MM.1S (cell line): ENCODE measurements at regions not wholly inside any gene's neighbourhood (a gene's known extent, or its start where the extent isn't known, plus 50 kb on each side); places are given as distances from the start of the nearest gene placed in this dataset.

ENCODE experiments used
- DNase-seq: peaks from one replicate; pipeline ENCODE4 v3.0.0-alpha.2; 2015
- H2AFZ ChIP-seq: fragments of 300-600 bp; sonication (generic); 2 replicates; pipeline ENCODE4 v1.6.0; 2016; ENCODE audit warnings: antibody characterized with exemption, low read length
- H3F3A ChIP-seq: fragments of 300-600 bp; sonication (generic); 2 replicates; pipeline ENCODE4 v1.6.1; 2016; ENCODE audit warnings: mild to moderate bottlenecking, antibody characterized with exemption, low read length, moderate library complexity, mixed read lengths; ENCODE audit not compliant: insufficient read depth
- H3K27ac ChIP-seq: fragments of 300-600 bp; sonication (generic); 2 replicates; pipeline ENCODE4 v1.5.1; 2016; ENCODE audit warnings: mild to moderate bottlenecking, low read length
- H3K27me3 ChIP-seq: fragments of 300-600 bp; sonication (generic); replicated peaks from 2 replicates; pipeline ENCODE4 v1.6.0; 2016; ENCODE audit warnings: low read length; ENCODE audit not compliant: insufficient read depth
- H3K36me3 ChIP-seq: fragments of 300-600 bp; sonication (generic); replicated peaks from 2 replicates; pipeline ENCODE4 v1.6.1; 2016; ENCODE audit warnings: mild to moderate bottlenecking, low read length, mixed read lengths; ENCODE audit not compliant: insufficient read depth
- H3K4me1 ChIP-seq: fragments of 300-600 bp; sonication (generic); 2 replicates; pipeline ENCODE4 v1.6.1; 2016; ENCODE audit warnings: low read length, mixed read lengths
- H3K4me2 ChIP-seq: fragments of 300-600 bp; sonication (generic); 2 replicates; pipeline ENCODE4 v1.6.0; 2016; ENCODE audit warnings: low read depth, low read length
- H3K4me3 ChIP-seq: fragments of 300-600 bp; sonication (generic); 2 replicates; pipeline ENCODE4 v1.5.1; 2016; ENCODE audit warnings: low read length, mixed read lengths
- H3K79me2 ChIP-seq: fragments of 300-600 bp; sonication (generic); 2 replicates; pipeline ENCODE4 v1.6.1; 2016; ENCODE audit warnings: mixed run types, low read length, mixed read lengths
- H3K9ac ChIP-seq: fragments of 300-600 bp; sonication (generic); 2 replicates; pipeline ENCODE4 v1.6.1; 2016; ENCODE audit warnings: low read length, mixed read lengths
- H3K9me2 ChIP-seq: fragments of 300-600 bp; sonication (generic); replicated peaks from 2 replicates; pipeline ENCODE4 v1.6.1; 2016; ENCODE audit warnings: mild to moderate bottlenecking, low read length, mixed read lengths; ENCODE audit not compliant: insufficient read depth
- H3K9me3 ChIP-seq: fragments of 300-600 bp; sonication (generic); replicated peaks from 2 replicates; pipeline ENCODE4 v1.6.1; 2016; ENCODE audit warnings: mild to moderate bottlenecking, low read length, mixed read lengths; ENCODE audit not compliant: insufficient read depth
- H4K20me1 ChIP-seq: fragments of 300-600 bp; sonication (generic); 2 replicates; pipeline ENCODE4 v1.6.1; 2016; ENCODE audit warnings: mild to moderate bottlenecking, low read length, moderate library complexity, mixed read lengths; ENCODE audit not compliant: insufficient read depth
- CTCF ChIP-seq: fragments of 300-600 bp; sonication (generic); IDR thresholded peaks from 2 replicates; pipeline ENCODE4 v1.5.1; 2016; ENCODE audit warnings: antibody characterized with exemption, low read length, mixed read lengths
- EZH2 ChIP-seq: fragments of 300-600 bp; sonication (generic); optimal IDR thresholded peaks from 2 replicates; pipeline ENCODE3; 2017; ENCODE audit warnings: low read depth, mild to moderate bottlenecking, antibody characterized with exemption, low read length, mixed read lengths
- EZH2phosphoT487 ChIP-seq: fragments of 300-600 bp; sonication (generic); IDR thresholded peaks from 2 replicates; pipeline ENCODE4 v1.6.1; 2018; ENCODE audit warnings: antibody characterized with exemption, low read length

DNA sequence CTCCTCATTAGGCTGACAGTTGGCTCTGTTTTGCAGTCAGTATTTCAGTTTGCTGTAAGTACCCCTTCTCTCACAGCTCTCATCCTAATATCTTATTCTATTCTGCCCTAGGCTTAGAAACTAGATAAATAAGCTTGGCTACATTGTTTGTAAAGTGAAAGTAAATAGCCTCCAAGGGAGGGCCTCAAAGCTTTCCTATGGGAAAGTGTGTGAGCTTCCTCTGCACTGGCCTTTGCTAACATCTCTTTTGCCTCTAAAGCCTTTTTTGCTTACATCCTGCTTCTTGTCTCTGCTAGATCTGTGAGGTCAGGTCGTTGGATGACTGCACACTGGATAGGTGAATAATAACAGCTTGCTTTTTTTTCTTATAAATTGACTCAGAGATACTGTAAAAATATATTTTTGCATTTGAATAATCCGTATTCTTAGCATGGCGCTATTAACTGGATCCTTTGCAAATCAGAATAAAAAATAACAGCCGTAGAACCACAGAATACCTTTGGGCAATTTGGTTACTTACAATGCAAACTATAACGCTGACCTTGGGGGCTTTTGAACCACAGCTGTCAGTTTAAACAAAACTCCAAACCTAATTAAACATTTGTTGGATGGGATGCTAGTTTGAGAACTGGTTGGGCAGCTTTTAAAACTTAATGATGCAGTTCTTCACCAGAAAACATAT, 55.1 kb downstream of the TTC6 start:
- H3K9me3 ChIP-seq: no peaks in the 10 kb centered on the region
- no peak overlapping the region for H2AFZ ChIP-seq
- no peaks in the 10 kb centered on the region for H4K20me1 ChIP-seq
- no peaks in the 10 kb centered on the region for H3F3A ChIP-seq
- H3K27ac ChIP-seq: no peak overlapping the region
- H3K9ac ChIP-seq: no peak overlapping the region
- no peaks in the 10 kb centered on the region for H3K27me3 ChIP-seq
- H3K4me1 ChIP-seq: no peaks in the 10 kb centered on the region
- no peaks in the 10 kb centered on the region for H3K36me3 ChIP-seq
- no peaks in the 10 kb centered on the region for H3K79me2 ChIP-seq
- H3K9me2 ChIP-seq: no peaks in the 10 kb centered on the region
- no peak overlapping the region for H3K4me2 ChIP-seq
- H3K4me3 ChIP-seq: no peak overlapping the region
- DNase-seq: no peak
- TF ChIP-seq EZH2 (no peak), EZH2phosphoT487 (no peak), CTCF (no peak)

GRCh38 chr14:37652042-37652441, 56.6 kb downstream of the TTC6 start:
- H2AFZ ChIP-seq: no peak overlapping the region
- H3K9me3 ChIP-seq: no peaks in the 10 kb centered on the region
- H3K79me2 ChIP-seq: no peaks in the 10 kb centered on the region
- H3K27me3 ChIP-seq: no peaks in the 10 kb centered on the region
- H3F3A ChIP-seq: no peaks in the 10 kb centered on the region
- no peaks in the 10 kb centered on the region for H4K20me1 ChIP-seq
- H3K9ac ChIP-seq: no peak overlapping the region
- DNase-seq: no peak
- H3K27ac ChIP-seq: no peak overlapping the region
- H3K9me2 ChIP-seq: no peaks in the 10 kb centered on the region
- no peaks in the 10 kb centered on the region for H3K4me1 ChIP-seq
- TF ChIP-seq EZH2phosphoT487: no peak
- no peak for TF ChIP-seq CTCF
- TF ChIP-seq EZH2: no peak
- no peak overlapping the region for H3K4me2 ChIP-seq
- H3K36me3 ChIP-seq: no peaks in the 10 kb centered on the region
- H3K4me3 ChIP-seq: no peak overlapping the region

DNA sequence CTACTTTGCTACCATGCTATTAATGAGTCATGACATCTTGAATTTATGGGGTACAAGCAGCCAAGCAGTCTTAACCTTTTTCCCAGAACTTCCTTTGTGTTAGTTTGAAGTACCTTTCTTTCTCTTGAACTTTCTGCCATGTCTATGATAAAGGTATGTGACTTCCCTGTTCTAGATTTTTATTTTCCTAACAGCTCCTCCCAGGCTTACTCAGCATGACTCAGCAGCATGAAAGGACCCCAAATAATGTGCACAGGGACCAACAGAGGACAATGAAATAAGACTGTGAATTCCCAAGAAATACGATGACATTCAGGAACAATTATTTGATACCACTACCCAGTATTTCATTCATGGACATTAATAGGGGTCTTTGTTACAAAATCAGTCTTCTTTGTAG, 60.0 kb downstream of the TTC6 start:
- H3K9me2 ChIP-seq: no peaks in the 10 kb centered on the region
- no peaks in the 10 kb centered on the region for H4K20me1 ChIP-seq
- H3K36me3 ChIP-seq: no peaks in the 10 kb centered on the region
- H3K4me3 ChIP-seq: no peak overlapping the region
- TF ChIP-seq EZH2 (no peak), EZH2phosphoT487 (no peak), CTCF (no peak)
- H3K9me3 ChIP-seq: no peaks in the 10 kb centered on the region
- H2AFZ ChIP-seq: no peak overlapping the region
- H3K4me2 ChIP-seq: no peak overlapping the region
- no peaks in the 10 kb centered on the region for H3K79me2 ChIP-seq
- H3F3A ChIP-seq: no peaks in the 10 kb centered on the region
- H3K27me3 ChIP-seq: no peaks in the 10 kb centered on the region
- DNase-seq: no peak
- H3K4me1 ChIP-seq: no peaks in the 10 kb centered on the region
- no peak overlapping the region for H3K9ac ChIP-seq
- H3K27ac ChIP-seq: no peak overlapping the region
